ENCODE measurements at regions not wholly inside any gene's neighbourhood (a gene's known extent, or its start where the extent isn't known, plus 50 kb on each side); places are given as distances from the start of the nearest gene placed in this dataset.

- TF ChIP-seq FOXP2 (optimal IDR thresholded peaks at IDR 0.05; ENCODE audit: borderline replicate concordance, extremely low read depth, extremely low read length, insufficient read depth) (no peak), POLR2AphosphoS5 (IDR thresholded peaks at IDR 0.05; ENCODE audit: low read depth, low read length) (no peak), REST (IDR thresholded peaks at IDR 0.05; ENCODE audit: insufficient read depth in 1 of 2, low read depth in 2 of 2, low read length in 2 of 2) (no peak), TAF1 (IDR thresholded peaks at IDR 0.05; ENCODE audit: borderline replicate concordance, insufficient read depth, low read length) (no peak), SIN3A (IDR thresholded peaks at IDR 0.05; ENCODE audit: borderline replicate concordance, insufficient read depth, low read length) (no peak)
Measured at GRCh38 chr2:120673205-120673550, 62.5 kb upstream of the GLI2 start.

- TF ChIP-seq REST (IDR thresholded peaks at IDR 0.05; ENCODE audit: insufficient read depth in 1 of 2, low read depth in 2 of 2, low read length in 2 of 2) (no peak), FOXP2 (optimal IDR thresholded peaks at IDR 0.05; ENCODE audit: borderline replicate concordance, extremely low read depth, extremely low read length, insufficient read depth) (no peak), SIN3A (IDR thresholded peaks at IDR 0.05; ENCODE audit: borderline replicate concordance, insufficient read depth, low read length) (no peak), POLR2AphosphoS5 (IDR thresholded peaks at IDR 0.05; ENCODE audit: low read depth, low read length) (no peak), TAF1 (IDR thresholded peaks at IDR 0.05; ENCODE audit: borderline replicate concordance, insufficient read depth, low read length) (no peak)
Measured at GRCh38 chr2:120673571-120674061, 62.1 kb upstream of the GLI2 start.

GRCh38 chr2:120674246-120675170 lies 61.2 kb upstream of the GLI2 start:
- TF ChIP-seq SIN3A (IDR thresholded peaks at IDR 0.05; ENCODE audit: borderline replicate concordance, insufficient read depth, low read length) (no peak), FOXP2 (optimal IDR thresholded peaks at IDR 0.05; ENCODE audit: borderline replicate concordance, extremely low read depth, extremely low read length, insufficient read depth) (no peak), REST (IDR thresholded peaks at IDR 0.05; ENCODE audit: insufficient read depth in 1 of 2, low read depth in 2 of 2, low read length in 2 of 2) (no peak), POLR2AphosphoS5 (IDR thresholded peaks at IDR 0.05; ENCODE audit: low read depth, low read length) (no peak), TAF1 (IDR thresholded peaks at IDR 0.05; ENCODE audit: borderline replicate concordance, insufficient read depth, low read length) (no peak)

GRCh38 chr2:120675460-120676130 lies 60.1 kb upstream of the GLI2 start:
- TF ChIP-seq FOXP2 (optimal IDR thresholded peaks at IDR 0.05; ENCODE audit: borderline replicate concordance, extremely low read depth, extremely low read length, insufficient read depth) (no peak), SIN3A (IDR thresholded peaks at IDR 0.05; ENCODE audit: borderline replicate concordance, insufficient read depth, low read length) (no peak), REST (IDR thresholded peaks at IDR 0.05; ENCODE audit: insufficient read depth in 1 of 2, low read depth in 2 of 2, low read length in 2 of 2) (no peak), TAF1 (IDR thresholded peaks at IDR 0.05; ENCODE audit: borderline replicate concordance, insufficient read depth, low read length) (no peak), POLR2AphosphoS5 (IDR thresholded peaks at IDR 0.05; ENCODE audit: low read depth, low read length) (no peak)

Measured in PFSK-1 (cell line).